ENCODE measurements at regions not wholly inside any gene's neighbourhood (a gene's known extent, or its start where the extent isn't known, plus 50 kb on each side); places are given as distances from the start of the nearest gene placed in this dataset.

GRCh38 chr3:35065891-35066290 lies 573.4 kb upstream of the ARPP21 start:
- no peak overlapping the region for H3K27ac Mint-ChIP-seq
- no peak for DNase-seq (ENCODE audit: extremely low spot score, unreplicated experiment)
- no peak overlapping the region for H3K4me3 Mint-ChIP-seq
- no peaks in the 10 kb centered on the region for H3K36me3 Mint-ChIP-seq
- TF ChIP-seq, protein P1, sequence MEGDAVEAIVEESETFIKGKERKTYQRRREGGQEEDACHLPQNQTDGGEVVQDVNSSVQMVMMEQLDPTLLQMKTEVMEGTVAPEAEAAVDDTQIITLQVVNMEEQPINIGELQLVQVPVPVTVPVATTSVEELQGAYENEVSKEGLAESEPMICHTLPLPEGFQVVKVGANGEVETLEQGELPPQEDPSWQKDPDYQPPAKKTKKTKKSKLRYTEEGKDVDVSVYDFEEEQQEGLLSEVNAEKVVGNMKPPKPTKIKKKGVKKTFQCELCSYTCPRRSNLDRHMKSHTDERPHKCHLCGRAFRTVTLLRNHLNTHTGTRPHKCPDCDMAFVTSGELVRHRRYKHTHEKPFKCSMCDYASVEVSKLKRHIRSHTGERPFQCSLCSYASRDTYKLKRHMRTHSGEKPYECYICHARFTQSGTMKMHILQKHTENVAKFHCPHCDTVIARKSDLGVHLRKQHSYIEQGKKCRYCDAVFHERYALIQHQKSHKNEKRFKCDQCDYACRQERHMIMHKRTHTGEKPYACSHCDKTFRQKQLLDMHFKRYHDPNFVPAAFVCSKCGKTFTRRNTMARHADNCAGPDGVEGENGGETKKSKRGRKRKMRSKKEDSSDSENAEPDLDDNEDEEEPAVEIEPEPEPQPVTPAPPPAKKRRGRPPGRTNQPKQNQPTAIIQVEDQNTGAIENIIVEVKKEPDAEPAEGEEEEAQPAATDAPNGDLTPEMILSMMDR (conservative IDR thresholded peaks at IDR 0.05): no peak
- no peaks in the 10 kb centered on the region for H3K9me3 Mint-ChIP-seq
- H3K27me3 Mint-ChIP-seq: no peaks in the 10 kb centered on the region
- no peaks in the 10 kb centered on the region for H3K4me1 Mint-ChIP-seq (ENCODE audit: unreplicated experiment)

- TF ChIP-seq, protein P1 (conservative IDR thresholded peaks at IDR 0.05): no peak
Measured at GRCh38 chr3:35067750-35068149, 571.6 kb upstream of the ARPP21 start.

GRCh38 chr3:35070088-35070487 lies 569.2 kb upstream of the ARPP21 start:
- Mint-ChIP-seq H3K27ac (no peak overlapping the region), H3K4me1 (ENCODE audit: unreplicated experiment) (no peaks in the 10 kb centered on the region), H3K36me3 (no peaks in the 10 kb centered on the region), H3K9me3 (no peaks in the 10 kb centered on the region), H3K4me3 (no peak overlapping the region), H3K27me3 (no peaks in the 10 kb centered on the region)
- TF ChIP-seq, protein P1 (conservative IDR thresholded peaks at IDR 0.05): no peak
- no peak for DNase-seq (ENCODE audit: extremely low spot score, unreplicated experiment)

More at GRCh38 chr3:35067750-35068149, 571.6 kb upstream of the ARPP21 start:
- no peak overlapping the region for H3K4me3 Mint-ChIP-seq
- H3K27ac Mint-ChIP-seq: no peak overlapping the region
- DNase-seq (ENCODE audit: extremely low spot score, unreplicated experiment): no peak
- no peaks in the 10 kb centered on the region for H3K9me3 Mint-ChIP-seq
- no peaks in the 10 kb centered on the region for H3K36me3 Mint-ChIP-seq
- no peaks in the 10 kb centered on the region for H3K4me1 Mint-ChIP-seq (ENCODE audit: unreplicated experiment)
- no peaks in the 10 kb centered on the region for H3K27me3 Mint-ChIP-seq

DNA sequence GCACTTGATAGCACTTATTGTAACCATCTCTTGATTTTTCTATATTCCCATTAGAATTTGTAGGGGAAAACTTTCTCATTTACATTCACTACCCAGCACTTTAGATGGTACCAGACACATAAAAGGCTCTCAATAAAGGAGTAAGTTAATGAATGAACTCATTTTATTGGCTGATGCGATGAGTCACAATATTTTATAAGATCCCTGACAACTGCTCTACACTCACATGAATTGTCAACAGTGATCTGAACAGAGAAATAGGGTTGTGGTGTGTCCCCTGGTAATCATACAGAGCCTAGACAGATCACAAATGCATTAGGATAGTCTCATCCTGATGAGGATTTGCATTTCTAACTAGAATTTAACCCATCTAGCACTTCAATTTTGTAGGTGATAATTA lies 567.6 kb upstream of the ARPP21 start:
- no peak overlapping the region for H3K4me3 Mint-ChIP-seq
- no peaks in the 10 kb centered on the region for H3K36me3 Mint-ChIP-seq
- no peaks in the 10 kb centered on the region for H3K27me3 Mint-ChIP-seq
- TF ChIP-seq, protein P1 (conservative IDR thresholded peaks at IDR 0.05): no peak
- no peak overlapping the region for H3K27ac Mint-ChIP-seq
- H3K4me1 Mint-ChIP-seq (ENCODE audit: unreplicated experiment): no peaks in the 10 kb centered on the region
- no peak for DNase-seq (ENCODE audit: extremely low spot score, unreplicated experiment)
- no peaks in the 10 kb centered on the region for H3K9me3 Mint-ChIP-seq

GRCh38 chr3:35078780-35079179 lies 560.5 kb upstream of the ARPP21 start:
- H3K9me3 Mint-ChIP-seq: no peaks in the 10 kb centered on the region
- H3K4me3 Mint-ChIP-seq: no peak overlapping the region
- no peaks in the 10 kb centered on the region for H3K4me1 Mint-ChIP-seq (ENCODE audit: unreplicated experiment)
- H3K27ac Mint-ChIP-seq: no peak overlapping the region
- DNase-seq (ENCODE audit: extremely low spot score, unreplicated experiment): no peak
- no peaks in the 10 kb centered on the region for H3K27me3 Mint-ChIP-seq
- no peaks in the 10 kb centered on the region for H3K36me3 Mint-ChIP-seq
- TF ChIP-seq, protein P1 (conservative IDR thresholded peaks at IDR 0.05): no peak

GRCh38 chr3:35079403-35079802 lies 559.9 kb upstream of the ARPP21 start:
- Mint-ChIP-seq H3K27ac (no peak overlapping the region), H3K27me3 (no peaks in the 10 kb centered on the region), H3K4me1 (ENCODE audit: unreplicated experiment) (no peaks in the 10 kb centered on the region), H3K4me3 (no peak overlapping the region), H3K36me3 (no peaks in the 10 kb centered on the region), H3K9me3 (no peaks in the 10 kb centered on the region)
- TF ChIP-seq, protein P1 (conservative IDR thresholded peaks at IDR 0.05): no peak
- DNase-seq (ENCODE audit: extremely low spot score, unreplicated experiment): no peak

Data from type B pancreatic cell (in vitro differentiated cells).